ENCODE measurements at regions not wholly inside any gene's neighbourhood (a gene's known extent, or its start where the extent isn't known, plus 50 kb on each side); places are given as distances from the start of the nearest gene placed in this dataset.

GRCh38 chr3:177563792-177564191, 366.5 kb upstream of the TBL1XR1 start:
- TF ChIP-seq CTCF (conservative IDR thresholded peaks at IDR 0.05), result no peak
- TF ChIP-seq ZFX (IDR thresholded peaks at IDR 0.05), result no peak

Measured in C4-2B (cell line).